AG08396 (cell line): ENCODE measurements at regions not wholly inside any gene's neighbourhood (a gene's known extent, or its start where the extent isn't known, plus 50 kb on each side); places are given as distances from the start of the nearest gene placed in this dataset.
"Not testable (repeated sequence)": the region's sequence is repeated elsewhere in the genome, so short reads cannot be mapped to it uniquely, and the experiment has no call there.

Experiments
- DNase-seq: peaks from one replicate; pipeline ENCODE4 v3.0.0; 2012; ENCODE audit warnings: low spot score, mixed read lengths

- no peak for DNase-seq
These were observed 290.2 kb upstream of the CNR1 start for GRCh38 chr6:88456221-88456859.

GRCh38 chr6:88455317-88455716 is 289.2 kb upstream of the CNR1 start:
- DNase-seq = no peak

- no peak for DNase-seq
These were observed 288.5 kb upstream of the CNR1 start for GRCh38 chr6:88454658-88455057.

- DNase-seq = no peak
These were observed 283.6 kb upstream of the CNR1 start for GRCh38 chr6:88449770-88450169.

GRCh38 chr6:88445188-88445965 is 279.2 kb upstream of the CNR1 start:
- no peak for DNase-seq

- DNase-seq = no peak
These were observed 277.4 kb upstream of the CNR1 start for GRCh38 chr6:88443554-88443953.

GRCh38 chr6:88442737-88443136 is 276.6 kb upstream of the CNR1 start:
- DNase-seq = no peak

- no peak for DNase-seq
These were observed 275.2 kb upstream of the CNR1 start for GRCh38 chr6:88441346-88441745.

GRCh38 chr6:88428068-88428467 is 261.9 kb upstream of the CNR1 start:
- no peak for DNase-seq

GRCh38 chr6:88426005-88426404 is 259.9 kb upstream of the CNR1 start:
- no peak for DNase-seq

- DNase-seq = no peak
These were observed 256.7 kb upstream of the CNR1 start for GRCh38 chr6:88422831-88423230.

GRCh38 chr6:88420967-88421488 is 254.9 kb upstream of the CNR1 start:
- DNase-seq = not testable (repeated sequence)

GRCh38 chr6:88418921-88419810 is 253.0 kb upstream of the CNR1 start:
- not testable (repeated sequence) for DNase-seq

- DNase-seq = not testable (repeated sequence)
These were observed 251.2 kb upstream of the CNR1 start for GRCh38 chr6:88417361-88417760.

GRCh38 chr6:88413459-88413858 is 247.3 kb upstream of the CNR1 start:
- DNase-seq = no peak

GRCh38 chr6:88408355-88408754 is 242.2 kb upstream of the CNR1 start:
- DNase-seq = not testable (repeated sequence)

- not testable (repeated sequence) for DNase-seq
These were observed 240.5 kb upstream of the CNR1 start for GRCh38 chr6:88406674-88407073.

- DNase-seq = no peak
These were observed 237.3 kb upstream of the CNR1 start for GRCh38 chr6:88403486-88403885.

- DNase-seq = no peak
These were observed 236.8 kb upstream of the CNR1 start for GRCh38 chr6:88402909-88403308.

- not testable (repeated sequence) for DNase-seq
These were observed 224.9 kb upstream of the CNR1 start for GRCh38 chr6:88390998-88391397.

- DNase-seq = no peak
These were observed 222.4 kb upstream of the CNR1 start for GRCh38 chr6:88388589-88388988.

GRCh38 chr6:88386167-88386566 is 220.0 kb upstream of the CNR1 start:
- no peak for DNase-seq
